IMR-90 (cell line): ENCODE measurements at regions not wholly inside any gene's neighbourhood (a gene's known extent, or its start where the extent isn't known, plus 50 kb on each side); places are given as distances from the start of the nearest gene placed in this dataset.

ENCODE experiments used
- ATAC-seq: fragments of 200-7000 bp; cut with Tn5 transposase; 2 replicates; pipeline ENCODE4 v1.9.1; 2020; ENCODE audit warnings: low read depth, mild to moderate bottlenecking, moderate library complexity
- BruUV-seq: library from RNA; stranded (reverse); fragments of 400-500 nt; replicated peaks from 2 replicates; lab custom pipeline; 2021; lab: Mats Ljungman, UMichigan
- CTCF ChIA-PET: fragments of 300-600 bp; formaldehyde crosslinking; extraction: SDS; loops from one replicate; lab custom pipeline; 2021; ENCODE audit warnings: antibody characterized with exemption; lab: Yijun Ruan, JAX
- POLR2A ChIA-PET: fragments of 300-600 bp; sonication (Branson Sonifier 250); formaldehyde crosslinking; loops from one replicate; lab custom pipeline; 2022; ENCODE audit warnings: antibody characterized with exemption; ENCODE audit not compliant: unreplicated experiment; lab: Charles Lee
- DNase-seq: peaks from one replicate; pipeline ENCODE4 v3.0.0; 2013
- H2AFZ ChIP-seq: replicated peaks from 2 replicates; pipeline ENCODE3; 2013; ENCODE audit warnings: low read length, mild to moderate bottlenecking; ENCODE audit not compliant: poor library complexity
- H2AK5ac ChIP-seq: 2 replicates; pipeline ENCODE4 v1.6.1; 2013; ENCODE audit warnings: low read depth, low read length, inconsistent platforms
- H2AK9ac ChIP-seq: replicated peaks from 2 replicates; pipeline ENCODE3; 2013; ENCODE audit warnings: mild to moderate bottlenecking, low read depth, low read length, moderate library complexity; ENCODE audit not compliant: poor library complexity
- H2BK120ac ChIP-seq: 2 replicates; pipeline ENCODE4 v1.6.1; 2013; ENCODE audit warnings: low read depth, low read length, inconsistent platforms
- H2BK15ac ChIP-seq: 3 replicates; pipeline ENCODE4 v1.6.1; 2013; ENCODE audit warnings: low read depth, low read length, inconsistent platforms
- H2BK20ac ChIP-seq: 2 replicates; pipeline ENCODE4 v1.6.1; 2013; ENCODE audit warnings: low read depth, mild to moderate bottlenecking, inconsistent platforms, low read length, moderate library complexity
- H2BK5ac ChIP-seq: 2 replicates; pipeline ENCODE4 v1.6.1; 2013; ENCODE audit warnings: mild to moderate bottlenecking, low read depth, low read length, inconsistent platforms; ENCODE audit not compliant: poor library complexity, severe bottlenecking
- H3K14ac ChIP-seq: replicated peaks from 2 replicates; pipeline ENCODE4 v1.6.1; 2013; ENCODE audit warnings: low read depth, low read length, inconsistent platforms
- H3K18ac ChIP-seq: 2 replicates; pipeline ENCODE4 v1.6.1; 2013; ENCODE audit warnings: low read depth, low read length, control low read depth
- H3K23ac ChIP-seq: 2 replicates; pipeline ENCODE4 v1.6.1; 2013; ENCODE audit warnings: low read depth, low read length, inconsistent platforms
- H3K27ac ChIP-seq: 2 replicates; pipeline ENCODE4 v1.5.1; 2013; ENCODE audit warnings: mild to moderate bottlenecking, control low read depth, low read length; ENCODE audit not compliant: insufficient read depth
- H3K27me3 ChIP-seq: 2 replicates; pipeline ENCODE4 v1.6.1; 2013; ENCODE audit warnings: low read length; ENCODE audit not compliant: control insufficient read depth, insufficient read depth
- H3K36me3 ChIP-seq: 2 replicates; pipeline ENCODE4 v1.6.1; 2013; ENCODE audit warnings: low read length, mixed read lengths; ENCODE audit not compliant: control insufficient read depth, insufficient read depth
- H3K4ac ChIP-seq: 2 replicates; pipeline ENCODE4 v1.6.1; 2013; ENCODE audit warnings: low read depth, low read length, inconsistent platforms
- H3K4me1 ChIP-seq: 2 replicates; pipeline ENCODE4 v1.6.1; 2013; ENCODE audit warnings: low read length, mixed read lengths; ENCODE audit not compliant: control insufficient read depth, insufficient read depth
- H3K4me2 ChIP-seq: 2 replicates; pipeline ENCODE4 v1.6.1; 2013; ENCODE audit warnings: low read depth, mild to moderate bottlenecking, control low read depth, low read length, moderate library complexity
- H3K4me3 ChIP-seq: 2 replicates; pipeline ENCODE4 v1.5.1; 2013; ENCODE audit warnings: low read depth, mild to moderate bottlenecking, control low read depth, low read length, moderate library complexity; ENCODE audit not compliant: insufficient read depth
- H3K56ac ChIP-seq: 2 replicates; pipeline ENCODE4 v1.6.1; 2013; ENCODE audit warnings: low read length, inconsistent platforms; ENCODE audit not compliant: insufficient read depth; ENCODE audit errors: extremely low read depth
- H3K79me1 ChIP-seq, 2 experiments: 2 replicates each; pipeline ENCODE4 v1.6.1; 2013; ENCODE audit warnings: low read length in 2 of 2, inconsistent platforms in 1 of 2, low read depth in 1 of 2
- H3K9ac ChIP-seq: 2 replicates; pipeline ENCODE4 v1.6.1; 2013; ENCODE audit warnings: low read depth, low read length, control low read depth
- H3K9me1 ChIP-seq: 2 replicates; pipeline ENCODE4 v1.6.1; 2013; ENCODE audit warnings: low read length, inconsistent platforms; ENCODE audit not compliant: insufficient read depth
- H3K9me3 ChIP-seq: 2 replicates; pipeline ENCODE4 v1.6.1; 2013; ENCODE audit warnings: low read length; ENCODE audit not compliant: control insufficient read depth, insufficient read depth
- H4K20me1 ChIP-seq: 2 replicates; pipeline ENCODE4 v1.6.1; 2013; ENCODE audit warnings: low read length, inconsistent platforms; ENCODE audit not compliant: insufficient read depth
- H4K5ac ChIP-seq: 2 replicates; pipeline ENCODE4 v1.6.1; 2013; ENCODE audit warnings: mild to moderate bottlenecking, low read depth, low read length, control low read depth
- H4K8ac ChIP-seq, 2 experiments: 2 replicates each; pipeline ENCODE4 v1.6.1; 2013; ENCODE audit warnings: low read depth in 2 of 2, low read length in 2 of 2, control low read depth in 1 of 2, inconsistent platforms in 1 of 2
- H4K91ac ChIP-seq: 2 replicates; pipeline ENCODE4 v1.6.1; 2013; ENCODE audit warnings: low read depth, low read length, inconsistent platforms; ENCODE audit not compliant: insufficient read depth
- BHLHE40 ChIP-seq: fragments of 150-350 bp; IDR thresholded peaks from 2 replicates; pipeline ENCODE4 v1.6.1; 2016; ENCODE audit warnings: mild to moderate bottlenecking, low read depth, low read length
- CEBPB ChIP-seq: IDR thresholded peaks from 2 replicates; pipeline ENCODE4 v1.6.1; 2012; ENCODE audit warnings: low read depth, low read length, improper control_type of control experiment
- FOS ChIP-seq: fragments of 150-350 bp; IDR thresholded peaks from 2 replicates; pipeline ENCODE4 v1.6.1; 2016; ENCODE audit warnings: low read depth, low read length
- MAFK ChIP-seq: IDR thresholded peaks from 2 replicates; pipeline ENCODE4 v1.6.1; 2012; ENCODE audit warnings: low read depth, low read length, improper control_type of control experiment
- MAZ ChIP-seq: IDR thresholded peaks from 2 replicates; pipeline ENCODE4 v1.6.1; 2012; ENCODE audit warnings: low read depth, mild to moderate bottlenecking, low read length, improper control_type of control experiment, moderate library complexity, borderline replicate concordance
- MXI1 ChIP-seq: IDR thresholded peaks from 2 replicates; pipeline ENCODE4 v1.6.1; 2012; ENCODE audit warnings: low read depth, mild to moderate bottlenecking, low read length, moderate library complexity, borderline replicate concordance
- NFE2L2 ChIP-seq: fragments of 150-350 bp; IDR thresholded peaks from 2 replicates; pipeline ENCODE4 v1.6.1; 2016; ENCODE audit warnings: low read depth, mild to moderate bottlenecking, low read length
- POLR2A ChIP-seq: IDR thresholded peaks from 2 replicates; pipeline ENCODE4 v1.6.1; 2012; ENCODE audit warnings: mild to moderate bottlenecking, low read depth, low read length
- RAD21 ChIP-seq: IDR thresholded peaks from 2 replicates; pipeline ENCODE4 v1.6.1; 2012; ENCODE audit warnings: low read length, improper control_type of control experiment
- RCOR1 ChIP-seq: IDR thresholded peaks from 2 replicates; pipeline ENCODE4 v1.6.1; 2012; ENCODE audit warnings: mild to moderate bottlenecking, low read length, improper control_type of control experiment; ENCODE audit not compliant: insufficient replicate concordance
- RFX5 ChIP-seq: IDR thresholded peaks from 2 replicates; pipeline ENCODE4 v1.8.0; 2012; ENCODE audit warnings: low read depth, mild to moderate bottlenecking, low read length, moderate library complexity
- SMC3 ChIP-seq: fragments of 150-350 bp; IDR thresholded peaks from 2 replicates; pipeline ENCODE4 v1.6.1; 2016; ENCODE audit warnings: low read depth, mild to moderate bottlenecking, antibody characterized with exemption, low read length, moderate library complexity
- WGBS, 2 experiments: methylation state at CpG; one replicate each; pipeline versions ENCODE4 v1.1.5 to v1.1.7; 2013; ENCODE audit warnings: missing lambda C conversion rate in 2 of 2; ENCODE audit not compliant: insufficient read length in 1 of 2; ENCODE audit errors: extremely low coverage in 2 of 2; 5-methylcytosine and 5-hydroxymethylcytosine counted together
- dilution Hi-C: fragments of 300-500 bp; cut with HindIII; formaldehyde crosslinking; loops from one replicate; pipeline ENCODE4 v1.14.3; 2018; ENCODE audit warnings: low sequenced_read_pairs; ENCODE audit not compliant: unreplicated experiment
- in situ Hi-C: fragments of 300-500 bp; cut with MboI; formaldehyde crosslinking; loops from 3 replicates; pipeline ENCODE4 v1.14.3; 2019; ENCODE audit warnings: low sequenced_read_pairs, inconsistent platforms, mixed read lengths
- intact Hi-C: fragments of 100-400 bp; cut with micrococcal nuclease; formaldehyde crosslinking; loops from 2 replicates; pipeline ENCODE4 v1.10.0; 2022
- TF ChIP-seq, protein P1 (sequence below): conservative IDR thresholded peaks from 2 replicates; pipeline ENCODE4 v1.5.1; 2012; ENCODE audit warnings: mild to moderate bottlenecking, low read depth, low read length, improper control_type of control experiment
- TF ChIP-seq, protein P2 (sequence below): fragments of 150-350 bp; IDR thresholded peaks from 2 replicates; pipeline ENCODE4 v1.6.1; 2017; ENCODE audit warnings: mild to moderate bottlenecking, antibody characterized with exemption, low read length, low read depth
- TF ChIP-seq, protein P3 (sequence below): fragments of 150-350 bp; IDR thresholded peaks from 2 replicates; pipeline ENCODE4 v1.6.1; 2016; ENCODE audit warnings: low read depth, mild to moderate bottlenecking, low read length, moderate library complexity, borderline replicate concordance

DNA sequence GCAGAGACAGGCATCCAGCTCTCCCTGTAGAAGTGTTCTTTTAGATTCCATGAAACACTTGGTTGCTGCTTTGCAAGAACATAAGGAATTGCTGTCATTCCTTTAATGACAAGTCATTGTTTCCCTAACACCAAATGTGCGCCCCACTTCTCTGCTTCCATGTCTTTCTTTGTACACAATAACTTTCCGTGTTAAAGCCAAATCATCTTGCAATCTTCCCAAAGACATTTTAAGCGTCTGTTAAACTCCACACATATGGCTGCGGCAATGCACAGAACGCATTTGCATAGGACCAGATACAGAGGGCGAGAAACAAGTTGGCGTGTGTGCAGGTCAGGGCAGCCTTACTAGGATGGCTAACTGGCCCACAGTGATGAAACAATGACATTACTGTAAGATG is 399.3 kb upstream of the PRKCQ start:
- no peak overlapping the region for H2BK5ac ChIP-seq
- no peak overlapping the region for H3K4me3 ChIP-seq
- no peak overlapping the region for H3K27ac ChIP-seq
- no peak overlapping the region for H3K4me2 ChIP-seq
- 77% methylated on average over 2 of the region's 7 CpGs; no CpG with 5 or more reads in 1 of the 2 experiments for WGBS, 2 experiments
- H3K9ac ChIP-seq: no peak overlapping the region
- no peak overlapping the region for H2AFZ ChIP-seq
- ATAC-seq (no peak), DNase-seq (no peak)
- CTCF ChIA-PET: interaction anchor here (0.6 kb wide), 1 partner anchor 23 kb away, joined by 3 read pairs; no protein-coding TSS in a partner anchor
- in situ Hi-C loops (no loop called here), dilution Hi-C loops (no loop called here), intact Hi-C loops (no loop called here)
- no peaks in the 10 kb centered on the region; the same call in 1 of the 2 replicates for H3K9me3 ChIP-seq
- H3K36me3 ChIP-seq: no peaks in the 10 kb centered on the region
- H3K56ac ChIP-seq: no peak overlapping the region
- no peaks in the 10 kb centered on the region for H3K79me1 ChIP-seq
- no TSS peak for BruUV-seq
- no peak overlapping the region for H3K23ac ChIP-seq
- no peaks in the 10 kb centered on the region for H3K27me3 ChIP-seq
- no peak overlapping the region for H2BK20ac ChIP-seq
- no peak overlapping the region for H3K14ac ChIP-seq
- no peak overlapping the region for H3K18ac ChIP-seq
- H2BK120ac ChIP-seq: no peak overlapping the region
- H2AK9ac ChIP-seq: peak overlapping the region; percentile 33
- POLR2A ChIA-PET: no interaction called here
- no peaks in the 10 kb centered on the region for H3K4me1 ChIP-seq
- H3K4ac ChIP-seq: no peak overlapping the region
- no peaks in the 10 kb centered on the region for H4K20me1 ChIP-seq
- H2AK5ac ChIP-seq: no peak overlapping the region
- H4K8ac ChIP-seq: no peak overlapping the region
- no peaks in the 10 kb centered on the region for H3K9me1 ChIP-seq
- TF ChIP-seq RAD21 (no peak), RFX5 (no peak), BHLHE40 (no peak), MAFK (no peak), POLR2A (no peak), MXI1 (no peak), NFE2L2 (no peak), MAZ (no peak), FOS (no peak), SMC3 (no peak), RCOR1 (no peak), CEBPB (no peak)
- TF ChIP-seq, protein P1, sequence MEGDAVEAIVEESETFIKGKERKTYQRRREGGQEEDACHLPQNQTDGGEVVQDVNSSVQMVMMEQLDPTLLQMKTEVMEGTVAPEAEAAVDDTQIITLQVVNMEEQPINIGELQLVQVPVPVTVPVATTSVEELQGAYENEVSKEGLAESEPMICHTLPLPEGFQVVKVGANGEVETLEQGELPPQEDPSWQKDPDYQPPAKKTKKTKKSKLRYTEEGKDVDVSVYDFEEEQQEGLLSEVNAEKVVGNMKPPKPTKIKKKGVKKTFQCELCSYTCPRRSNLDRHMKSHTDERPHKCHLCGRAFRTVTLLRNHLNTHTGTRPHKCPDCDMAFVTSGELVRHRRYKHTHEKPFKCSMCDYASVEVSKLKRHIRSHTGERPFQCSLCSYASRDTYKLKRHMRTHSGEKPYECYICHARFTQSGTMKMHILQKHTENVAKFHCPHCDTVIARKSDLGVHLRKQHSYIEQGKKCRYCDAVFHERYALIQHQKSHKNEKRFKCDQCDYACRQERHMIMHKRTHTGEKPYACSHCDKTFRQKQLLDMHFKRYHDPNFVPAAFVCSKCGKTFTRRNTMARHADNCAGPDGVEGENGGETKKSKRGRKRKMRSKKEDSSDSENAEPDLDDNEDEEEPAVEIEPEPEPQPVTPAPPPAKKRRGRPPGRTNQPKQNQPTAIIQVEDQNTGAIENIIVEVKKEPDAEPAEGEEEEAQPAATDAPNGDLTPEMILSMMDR: no peak
- TF ChIP-seq, protein P2, sequence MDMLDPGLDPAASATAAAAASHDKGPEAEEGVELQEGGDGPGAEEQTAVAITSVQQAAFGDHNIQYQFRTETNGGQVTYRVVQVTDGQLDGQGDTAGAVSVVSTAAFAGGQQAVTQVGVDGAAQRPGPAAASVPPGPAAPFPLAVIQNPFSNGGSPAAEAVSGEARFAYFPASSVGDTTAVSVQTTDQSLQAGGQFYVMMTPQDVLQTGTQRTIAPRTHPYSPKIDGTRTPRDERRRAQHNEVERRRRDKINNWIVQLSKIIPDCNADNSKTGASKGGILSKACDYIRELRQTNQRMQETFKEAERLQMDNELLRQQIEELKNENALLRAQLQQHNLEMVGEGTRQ: no peak
- TF ChIP-seq, protein P3, sequence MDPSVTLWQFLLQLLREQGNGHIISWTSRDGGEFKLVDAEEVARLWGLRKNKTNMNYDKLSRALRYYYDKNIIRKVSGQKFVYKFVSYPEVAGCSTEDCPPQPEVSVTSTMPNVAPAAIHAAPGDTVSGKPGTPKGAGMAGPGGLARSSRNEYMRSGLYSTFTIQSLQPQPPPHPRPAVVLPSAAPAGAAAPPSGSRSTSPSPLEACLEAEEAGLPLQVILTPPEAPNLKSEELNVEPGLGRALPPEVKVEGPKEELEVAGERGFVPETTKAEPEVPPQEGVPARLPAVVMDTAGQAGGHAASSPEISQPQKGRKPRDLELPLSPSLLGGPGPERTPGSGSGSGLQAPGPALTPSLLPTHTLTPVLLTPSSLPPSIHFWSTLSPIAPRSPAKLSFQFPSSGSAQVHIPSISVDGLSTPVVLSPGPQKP: no peak
- no peak overlapping the region for H2BK15ac ChIP-seq
- H4K5ac ChIP-seq: no peak overlapping the region
- no peak overlapping the region for H4K91ac ChIP-seq
